ENCODE measurements at regions not wholly inside any gene's neighbourhood (a gene's known extent, or its start where the extent isn't known, plus 50 kb on each side); places are given as distances from the start of the nearest gene placed in this dataset.

- H3K9me3 ChIP-seq: no peaks in the 10 kb centered on the region
- H3K4me1 ChIP-seq: no peaks in the 10 kb centered on the region
- DNase-seq: no peak
- no peak for TF ChIP-seq CTCF (IDR thresholded peaks at IDR 0.05)
- no peak overlapping the region for H3K27ac ChIP-seq
- no peaks in the 10 kb centered on the region for H3K27me3 ChIP-seq
- no peaks in the 10 kb centered on the region for H3K36me3 ChIP-seq
- intact Hi-C loops (cut with DNase I): no loop called here
- no peak for ATAC-seq
- no peak overlapping the region for H3K4me3 ChIP-seq
Measured at GRCh38 chr6:145420599-145420998, 314.7 kb downstream of the EPM2A start.

- Histone ChIP-seq H3K4me3 (no peak overlapping the region), H3K27me3 (no peaks in the 10 kb centered on the region), H3K27ac (no peak overlapping the region), H3K9me3 (no peaks in the 10 kb centered on the region), H3K36me3 (no peaks in the 10 kb centered on the region), H3K4me1 (no peaks in the 10 kb centered on the region)
- intact Hi-C loops (cut with DNase I): no loop called here
- DNase-seq: no peak
- no peak for TF ChIP-seq CTCF (IDR thresholded peaks at IDR 0.05)
- no peak for ATAC-seq
Measured at GRCh38 chr6:145423936-145424335, 311.4 kb downstream of the EPM2A start.

- no peak for TF ChIP-seq CTCF (IDR thresholded peaks at IDR 0.05)
- Histone ChIP-seq H3K4me1 (no peaks in the 10 kb centered on the region), H3K27ac (no peak overlapping the region), H3K9me3 (no peaks in the 10 kb centered on the region), H3K4me3 (no peak overlapping the region), H3K27me3 (no peaks in the 10 kb centered on the region), H3K36me3 (no peaks in the 10 kb centered on the region)
- DNase-seq: no peak
- intact Hi-C loops (cut with DNase I): no loop called here
- no peak for ATAC-seq
Measured at GRCh38 chr6:145427232-145427631, 308.1 kb downstream of the EPM2A start.

GRCh38 chr6:145428706-145429105, 306.6 kb downstream of the EPM2A start:
- H3K4me3 ChIP-seq: no peak overlapping the region
- DNase-seq (no peak), ATAC-seq (no peak)
- TF ChIP-seq CTCF (IDR thresholded peaks at IDR 0.05): no peak
- no peaks in the 10 kb centered on the region for H3K27me3 ChIP-seq
- no peaks in the 10 kb centered on the region for H3K36me3 ChIP-seq
- intact Hi-C loops (cut with DNase I): no loop called here
- no peaks in the 10 kb centered on the region for H3K4me1 ChIP-seq
- no peak overlapping the region for H3K27ac ChIP-seq
- H3K9me3 ChIP-seq: no peaks in the 10 kb centered on the region

GRCh38 chr6:145442110-145442509, 293.2 kb downstream of the EPM2A start:
- intact Hi-C loops (cut with DNase I): no loop called here
- Histone ChIP-seq H3K27ac (no peak overlapping the region), H3K27me3 (no peaks in the 10 kb centered on the region), H3K9me3 (peaks cover 0 to 70% of the 10 kb centered on the region in 2 donors), H3K4me1 (no peaks in the 10 kb centered on the region), H3K36me3 (no peaks in the 10 kb centered on the region), H3K4me3 (no peak overlapping the region)
- TF ChIP-seq CTCF (IDR thresholded peaks at IDR 0.05): no peak
- ATAC-seq: no peak
- DNase-seq: no peak
